CD14-positive monocyte (primary cell): ENCODE measurements at regions not wholly inside any gene's neighbourhood (a gene's known extent, or its start where the extent isn't known, plus 50 kb on each side); places are given as distances from the start of the nearest gene placed in this dataset.

Source experiments
- DNase-seq, 3 donors: peaks; one replicate each; pipeline ENCODE4 v3.0.0-alpha.2; 2011 to 2022
- H2AFZ ChIP-seq: 2 replicates; pipeline ENCODE4 v1.6.0; 2012; ENCODE audit warnings: mild to moderate bottlenecking, low read depth, low read length, inconsistent platforms; ENCODE audit not compliant: insufficient read depth, poor library complexity, severe bottlenecking
- H3K27ac ChIP-seq, 2 donors: 1 replicate in 1 of 2; 2 replicates in 1 of 2; pipeline ENCODE4 v1.5.1; 2012 to 2013; ENCODE audit warnings: low read length in 2 of 2, control low read depth in 1 of 2, inconsistent platforms in 1 of 2, low read depth in 1 of 2, mild to moderate bottlenecking in 1 of 2
- H3K27me3 ChIP-seq, 2 donors: one replicate each; pipeline versions ENCODE4 v1.6.0 to v1.6.1; 2011 to 2013; ENCODE audit warnings: low read length in 2 of 2; ENCODE audit not compliant: control insufficient read depth in 2 of 2, insufficient read depth in 2 of 2
- H3K36me3 ChIP-seq, 2 donors: replicated peaks in 1 of 2; 1 replicate in 1 of 2; 2 replicates in 1 of 2; pipeline versions ENCODE4 v1.5.1 to v1.6.1; 2012 to 2013; ENCODE audit warnings: low read length in 2 of 2, control low read depth in 1 of 2, inconsistent platforms in 1 of 2, mild to moderate bottlenecking in 1 of 2; ENCODE audit not compliant: insufficient read depth in 2 of 2, control insufficient read depth in 1 of 2
- H3K4me1 ChIP-seq, 2 donors: 1 replicate in 1 of 2; 2 replicates in 1 of 2; pipeline versions ENCODE4 v1.5.1 to v1.6.1; 2012 to 2013; ENCODE audit warnings: low read length in 2 of 2, control low read depth in 1 of 2, inconsistent platforms in 1 of 2, mild to moderate bottlenecking in 1 of 2, moderate library complexity in 1 of 2; ENCODE audit not compliant: insufficient read depth in 2 of 2, control insufficient read depth in 1 of 2
- H3K4me2 ChIP-seq: replicated peaks from 2 replicates; pipeline ENCODE3; 2012; ENCODE audit warnings: low read length, moderate library complexity, mild to moderate bottlenecking; ENCODE audit not compliant: poor library complexity, severe bottlenecking; ENCODE audit errors: extremely low read depth
- H3K4me3 ChIP-seq, 3 experiments: fragments of 200-600 bp in 1 of 3; sonication (generic) in 1 of 3; replicated peaks in 1 of 3; 1 replicate in 2 of 3; 2 replicates in 1 of 3; pipeline ENCODE4 v1.5.1; 2011 to 2013; ENCODE audit warnings: low read length in 3 of 3, mild to moderate bottlenecking in 3 of 3, control low read depth in 2 of 3, low read depth in 2 of 3, inconsistent platforms in 1 of 3, moderate library complexity in 1 of 3
- H3K79me2 ChIP-seq: 2 replicates; pipeline ENCODE4 v1.6.0; 2012; ENCODE audit warnings: mild to moderate bottlenecking, control low read depth, inconsistent platforms, low read length, moderate library complexity; ENCODE audit not compliant: insufficient read depth
- H3K9ac ChIP-seq: 2 replicates; pipeline ENCODE4 v1.6.0; 2017; ENCODE audit warnings: low read length, mild to moderate bottlenecking; ENCODE audit not compliant: insufficient read depth, poor library complexity, severe bottlenecking
- H3K9me3 ChIP-seq, 2 donors: replicated peaks in 1 of 2; 1 replicate in 1 of 2; 2 replicates in 1 of 2; pipeline versions ENCODE4 v1.5.1 to v1.6.1; 2012 to 2013; ENCODE audit warnings: low read length in 2 of 2, control low read depth in 1 of 2; ENCODE audit not compliant: control insufficient read depth in 1 of 2, insufficient read depth in 1 of 2
- H4K20me1 ChIP-seq: 2 replicates; pipeline ENCODE4 v1.6.0; 2012; ENCODE audit warnings: mild to moderate bottlenecking, low read length, control low read depth, moderate library complexity; ENCODE audit not compliant: insufficient read depth
- H3K27ac Mint-ChIP-seq, 7 donors: one replicate each; pipeline ENCODE4 v1.8.0; 2020; ENCODE audit warnings: mild to moderate bottlenecking in 7 of 7, mixed read lengths in 7 of 7, moderate library complexity in 6 of 7, inconsistent platforms in 2 of 7
- H3K27me3 Mint-ChIP-seq, 3 donors: one replicate each; pipeline ENCODE4 v1.8.0; 2021 to 2022; ENCODE audit warnings: low read depth in 3 of 3, mild to moderate bottlenecking in 3 of 3, mixed read lengths in 3 of 3, moderate library complexity in 3 of 3, inconsistent platforms in 1 of 3
- H3K36me3 Mint-ChIP-seq, 2 donors: one replicate each; pipeline ENCODE4 v1.8.0; 2020; ENCODE audit warnings: mixed read lengths in 2 of 2, inconsistent platforms in 1 of 2, mild to moderate bottlenecking in 1 of 2
- H3K4me1 Mint-ChIP-seq: one replicate; pipeline ENCODE4 v1.8.0; 2020; ENCODE audit warnings: mild to moderate bottlenecking, mixed read lengths
- H3K4me3 Mint-ChIP-seq, 2 donors: one replicate each; pipeline ENCODE4 v1.8.0; 2020; ENCODE audit warnings: mild to moderate bottlenecking in 2 of 2, mixed read lengths in 2 of 2, moderate library complexity in 1 of 2
- H3K9me3 Mint-ChIP-seq, 7 donors: one replicate each; pipeline ENCODE4 v1.8.0; 2020 to 2022; ENCODE audit warnings: mixed read lengths in 7 of 7, mild to moderate bottlenecking in 6 of 7, moderate library complexity in 6 of 7, inconsistent platforms in 2 of 7
- CTCF ChIP-seq: fragments of 200-600 bp; IDR thresholded peaks from one replicate; pipeline ENCODE4 v1.8.0; 2022; ENCODE audit warnings: antibody characterized with exemption, mild to moderate bottlenecking
- WGBS: methylation state at CpG from one replicate; pipeline ENCODE4 v1.1.5; 2013; ENCODE audit warnings: missing lambda C conversion rate; ENCODE audit not compliant: insufficient coverage; 5-methylcytosine and 5-hydroxymethylcytosine counted together
- intact Hi-C, 2 donors: fragments of 100-400 bp; cut with micrococcal nuclease; formaldehyde crosslinking; loops; one replicate each; pipeline versions ENCODE4 v1.15.0 to v1.15.1; 2023

- no peak overlapping the region for H2AFZ ChIP-seq
- WGBS = 62% methylated on average over 2 of the region's 4 CpGs
- peaks cover 5 to 8% of the 10 kb centered on the region in 2 donors for H3K9me3 ChIP-seq
- Mint-ChIP-seq H3K4me1 (no peaks in the 10 kb centered on the region), H3K4me3 (no peak overlapping the region), H3K36me3 (no peaks in the 10 kb centered on the region), H3K27ac (no peak overlapping the region), H3K27me3 (no peaks in the 10 kb centered on the region), H3K9me3 (peaks cover 0 to 12% (median 4%) of the 10 kb centered on the region in 7 donors)
- H3K4me2 ChIP-seq = no peak overlapping the region
- H3K27me3 ChIP-seq = no peaks in the 10 kb centered on the region
- H3K4me1 ChIP-seq = no peaks in the 10 kb centered on the region
- H3K9ac ChIP-seq = no peak overlapping the region
- no peaks in the 10 kb centered on the region for H4K20me1 ChIP-seq
- intact Hi-C loops = no loop called here
- no peaks in the 10 kb centered on the region for H3K36me3 ChIP-seq
- no peak for TF ChIP-seq CTCF
- H3K27ac ChIP-seq = no peak overlapping the region
- no peaks in the 10 kb centered on the region for H3K79me2 ChIP-seq
- no peak for DNase-seq
- H3K4me3 ChIP-seq = no peak overlapping the region
These were observed 227.9 kb upstream of the CDH7 start for GRCh38 chr18:65522907-65523306.

GRCh38 chr18:65516209-65516608 lies 234.6 kb upstream of the CDH7 start:
- WGBS = 100% methylated on average over 1 of the region's 5 CpGs
- H3K9me3 ChIP-seq = peaks cover 3% of the 10 kb centered on the region in 2 donors

More at GRCh38 chr18:65516209-65516608, 234.6 kb upstream of the CDH7 start:
- H3K79me2 ChIP-seq = no peaks in the 10 kb centered on the region
- peaks cover 0 to 4% (median 1%) of the 10 kb centered on the region in 7 donors for H3K9me3 Mint-ChIP-seq
- no peak overlapping the region for H3K9ac ChIP-seq
- no peak overlapping the region for H3K4me3 ChIP-seq
- no peak overlapping the region for H2AFZ ChIP-seq
- no peaks in the 10 kb centered on the region for H3K27me3 ChIP-seq
- H3K27ac Mint-ChIP-seq = no peak overlapping the region
- H3K4me1 ChIP-seq = no peaks in the 10 kb centered on the region
- H3K27me3 Mint-ChIP-seq = no peaks in the 10 kb centered on the region
- H4K20me1 ChIP-seq = no peaks in the 10 kb centered on the region
- no peak for DNase-seq
- TF ChIP-seq CTCF = no peak
- no peak overlapping the region for H3K27ac ChIP-seq
- no peak overlapping the region for H3K4me3 Mint-ChIP-seq
- intact Hi-C loops = no loop called here
- no peak overlapping the region for H3K4me2 ChIP-seq
- H3K36me3 ChIP-seq = no peaks in the 10 kb centered on the region
- H3K36me3 Mint-ChIP-seq = no peaks in the 10 kb centered on the region
- H3K4me1 Mint-ChIP-seq = no peaks in the 10 kb centered on the region
